Esophagus muscularis mucosa (tissue), 4 donors: ENCODE measurements at regions not wholly inside any gene's neighbourhood (a gene's known extent, or its start where the extent isn't known, plus 50 kb on each side); places are given as distances from the start of the nearest gene placed in this dataset.

Experiments
- DNase-seq: peaks from one replicate; pipeline ENCODE4 v3.0.0-alpha.2; 2017; ENCODE audit errors: extremely low spot score
- H3K27ac ChIP-seq, 4 donors: fragments of 200-600 bp; sonication (generic); replicated peaks in 1 of 4; 1 replicate in 3 of 4; 2 replicates in 1 of 4; pipeline ENCODE4 v1.5.1; 2016 to 2019; ENCODE audit warnings: mild to moderate bottlenecking in 1 of 4
- H3K27me3 ChIP-seq, 4 donors: fragments of 200-600 bp; sonication (generic); one replicate each; pipeline versions ENCODE4 v1.5.1 to v1.6.0; 2016 to 2019
- H3K36me3 ChIP-seq, 4 donors: fragments of 200-600 bp; sonication (generic); one replicate each; pipeline ENCODE4 v1.5.1; 2016 to 2019
- H3K4me1 ChIP-seq, 4 donors: fragments of 200-600 bp; sonication (generic); one replicate each; pipeline ENCODE4 v1.5.1; 2016 to 2019
- H3K4me3 ChIP-seq, 4 donors: fragments of 200-600 bp; sonication (generic); 1 replicate in 2 of 4; 2 replicates in 2 of 4; pipeline ENCODE4 v1.5.1; 2016 to 2019; ENCODE audit warnings: mild to moderate bottlenecking in 4 of 4, moderate library complexity in 1 of 4
- H3K9me3 ChIP-seq, 4 donors: fragments of 200-600 bp; sonication (generic); 1 replicate in 3 of 4; 2 replicates in 1 of 4; pipeline ENCODE4 v1.5.1; 2016 to 2019
- EP300 ChIP-seq: sonication (generic); formaldehyde crosslinking; IDR thresholded peaks from one replicate; pipeline ENCODE4 v1.6.1; 2017; ENCODE audit warnings: antibody characterized with exemption
- POLR2A ChIP-seq: fragments of 450-650 bp; IDR thresholded peaks from one replicate; pipeline ENCODE4 v1.6.1; 2017; ENCODE audit warnings: antibody characterized with exemption, moderate library complexity, mild to moderate bottlenecking, low read depth
- POLR2AphosphoS5 ChIP-seq, 2 donors: sonication (generic); formaldehyde crosslinking; IDR thresholded peaks; one replicate each; pipeline ENCODE4 v1.6.1; 2017; ENCODE audit warnings: antibody characterized with exemption in 2 of 2
- WGBS: methylation state at CpG from one replicate; pipeline ENCODE4 v1.1.5; 2018; 5-methylcytosine and 5-hydroxymethylcytosine counted together
- intact Hi-C: fragments of 100-400 bp; cut with DNase I; formaldehyde crosslinking; loops from one replicate; pipeline ENCODE4 v1.15.1; 2023
- TF ChIP-seq, protein P1 (sequence below), 3 experiments: fragments of 200-600 bp in 2 of 3; fragments of 450-650 bp in 1 of 3; sonication (generic) in 2 of 3; IDR thresholded peaks; one replicate each; pipeline ENCODE4 v1.5.1; 2017 to 2019; ENCODE audit warnings: antibody characterized with exemption in 3 of 3, mild to moderate bottlenecking in 2 of 3, moderate library complexity in 1 of 3

GRCh38 chr5:107321906-107322305, 348.8 kb downstream of the EFNA5 start:
- TF ChIP-seq POLR2AphosphoS5 (IDR thresholded peaks at IDR 0.05): no peak
- TF ChIP-seq, protein P1, sequence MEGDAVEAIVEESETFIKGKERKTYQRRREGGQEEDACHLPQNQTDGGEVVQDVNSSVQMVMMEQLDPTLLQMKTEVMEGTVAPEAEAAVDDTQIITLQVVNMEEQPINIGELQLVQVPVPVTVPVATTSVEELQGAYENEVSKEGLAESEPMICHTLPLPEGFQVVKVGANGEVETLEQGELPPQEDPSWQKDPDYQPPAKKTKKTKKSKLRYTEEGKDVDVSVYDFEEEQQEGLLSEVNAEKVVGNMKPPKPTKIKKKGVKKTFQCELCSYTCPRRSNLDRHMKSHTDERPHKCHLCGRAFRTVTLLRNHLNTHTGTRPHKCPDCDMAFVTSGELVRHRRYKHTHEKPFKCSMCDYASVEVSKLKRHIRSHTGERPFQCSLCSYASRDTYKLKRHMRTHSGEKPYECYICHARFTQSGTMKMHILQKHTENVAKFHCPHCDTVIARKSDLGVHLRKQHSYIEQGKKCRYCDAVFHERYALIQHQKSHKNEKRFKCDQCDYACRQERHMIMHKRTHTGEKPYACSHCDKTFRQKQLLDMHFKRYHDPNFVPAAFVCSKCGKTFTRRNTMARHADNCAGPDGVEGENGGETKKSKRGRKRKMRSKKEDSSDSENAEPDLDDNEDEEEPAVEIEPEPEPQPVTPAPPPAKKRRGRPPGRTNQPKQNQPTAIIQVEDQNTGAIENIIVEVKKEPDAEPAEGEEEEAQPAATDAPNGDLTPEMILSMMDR (IDR thresholded peaks at IDR 0.05): no peak
- TF ChIP-seq EP300: no peak
- no peak for TF ChIP-seq POLR2A
- intact Hi-C loops: no loop called here
- H3K27me3 ChIP-seq: no peaks in the 10 kb centered on the region
- no peak overlapping the region for H3K27ac ChIP-seq
- no peaks in the 10 kb centered on the region for H3K4me1 ChIP-seq
- H3K36me3 ChIP-seq: no peaks in the 10 kb centered on the region
- DNase-seq: no peak
- H3K9me3 ChIP-seq: no peaks in the 10 kb centered on the region
- WGBS: 85% methylated on average over 1 of the region's 1 CpG
- H3K4me3 ChIP-seq: no peak overlapping the region

DNA sequence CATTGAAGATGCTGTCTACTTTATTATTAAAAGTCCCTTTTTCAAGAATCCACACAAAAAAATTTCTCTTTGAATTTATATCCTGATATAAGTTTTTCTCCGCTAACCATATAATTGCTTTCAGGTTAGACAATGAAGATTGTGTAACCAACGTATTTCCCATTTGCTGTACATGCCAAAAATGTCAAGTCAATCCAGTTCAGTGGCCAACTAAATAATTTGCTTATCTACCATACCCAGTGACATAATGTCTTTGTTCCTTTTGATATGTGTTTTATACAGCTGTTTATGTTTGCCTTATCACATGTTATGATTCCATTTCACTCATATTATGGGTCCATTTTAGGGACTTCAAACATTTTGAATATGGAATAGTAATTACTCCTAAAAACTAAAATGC, 349.9 kb downstream of the EFNA5 start:
- WGBS: 86% methylated on average over 2 of the region's 2 CpGs
- TF ChIP-seq POLR2AphosphoS5 (IDR thresholded peaks at IDR 0.05) (no peak), EP300 (no peak), POLR2A (no peak)
- TF ChIP-seq, protein P1 (IDR thresholded peaks at IDR 0.05): no peak

DNA sequence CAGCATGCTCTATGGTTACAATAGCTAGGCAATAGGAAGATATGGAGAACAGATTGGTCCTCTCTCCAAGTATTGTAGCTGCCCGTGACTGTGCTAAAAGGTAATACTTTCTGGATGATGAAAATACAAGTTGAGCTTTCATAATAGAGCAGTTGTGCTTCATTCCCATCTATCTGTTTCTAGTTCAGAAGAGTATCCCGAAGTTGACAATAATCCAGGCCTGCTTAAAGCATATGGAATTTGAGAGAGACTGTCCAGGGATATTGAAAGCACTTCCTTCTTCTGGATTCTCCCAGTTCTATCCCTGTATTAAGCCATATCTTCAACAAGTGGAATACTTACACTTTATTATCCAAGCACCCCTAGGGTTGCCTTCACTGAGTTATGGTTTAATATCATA, 350.4 kb downstream of the EFNA5 start:
- no peaks in the 10 kb centered on the region for H3K9me3 ChIP-seq
- no peak for DNase-seq
- H3K4me1 ChIP-seq: no peaks in the 10 kb centered on the region
- TF ChIP-seq POLR2AphosphoS5 (IDR thresholded peaks at IDR 0.05): no peak
- no peak for TF ChIP-seq POLR2A
- no peak overlapping the region for H3K4me3 ChIP-seq
- H3K27me3 ChIP-seq: no peaks in the 10 kb centered on the region
- no peaks in the 10 kb centered on the region for H3K36me3 ChIP-seq
- WGBS: 85% methylated on average over 2 of the region's 2 CpGs
- intact Hi-C loops: no loop called here
- no peak overlapping the region for H3K27ac ChIP-seq

More for the DNA sequence above, 349.9 kb downstream of the EFNA5 start:
- no peak for DNase-seq
- H3K4me3 ChIP-seq: no peak overlapping the region
- H3K27ac ChIP-seq: no peak overlapping the region
- intact Hi-C loops: no loop called here
- no peaks in the 10 kb centered on the region for H3K4me1 ChIP-seq
- no peaks in the 10 kb centered on the region for H3K36me3 ChIP-seq
- H3K9me3 ChIP-seq: no peaks in the 10 kb centered on the region
- H3K27me3 ChIP-seq: no peaks in the 10 kb centered on the region

GRCh38 chr5:107319901-107320300, 350.8 kb downstream of the EFNA5 start:
- Histone ChIP-seq H3K4me3 (no peak overlapping the region), H3K4me1 (no peaks in the 10 kb centered on the region), H3K27me3 (no peaks in the 10 kb centered on the region), H3K36me3 (no peaks in the 10 kb centered on the region), H3K27ac (no peak overlapping the region), H3K9me3 (no peaks in the 10 kb centered on the region)
- DNase-seq: no peak
- intact Hi-C loops: no loop called here
- WGBS: 83% methylated on average over 1 of the region's 1 CpG
- TF ChIP-seq EP300 (no peak), POLR2A (no peak), POLR2AphosphoS5 (IDR thresholded peaks at IDR 0.05) (no peak)
- TF ChIP-seq, protein P1 (IDR thresholded peaks at IDR 0.05): no peak

GRCh38 chr5:107314330-107314729, 356.4 kb downstream of the EFNA5 start:
- H3K36me3 ChIP-seq: no peaks in the 10 kb centered on the region
- H3K27me3 ChIP-seq: no peaks in the 10 kb centered on the region
- intact Hi-C loops: no loop called here
- no peak overlapping the region for H3K4me3 ChIP-seq
- DNase-seq: no peak
- no peaks in the 10 kb centered on the region for H3K4me1 ChIP-seq
- TF ChIP-seq, protein P1 (IDR thresholded peaks at IDR 0.05): no peak
- TF ChIP-seq POLR2AphosphoS5 (IDR thresholded peaks at IDR 0.05) (no peak), POLR2A (no peak), EP300 (no peak)
- H3K27ac ChIP-seq: no peak overlapping the region
- no peaks in the 10 kb centered on the region for H3K9me3 ChIP-seq
- WGBS: 89% methylated on average over 3 of the region's 3 CpGs
